ENCODE measurements at regions not wholly inside any gene's neighbourhood (a gene's known extent, or its start where the extent isn't known, plus 50 kb on each side); places are given as distances from the start of the nearest gene placed in this dataset.

- no peak for DNase-seq (ENCODE audit: low read depth)
- TF ChIP-seq CTCF (IDR thresholded peaks at IDR 0.05; ENCODE audit: insufficient read depth, low read length): no peak
- H3K4me3 ChIP-seq (ENCODE audit: low read depth, low read length): no peak overlapping the region
Observed at GRCh38 chr15:98438907-98439306, 209.4 kb upstream of the IGF1R start.

GRCh38 chr15:98439523-98439942 lies 208.8 kb upstream of the IGF1R start:
- H3K4me3 ChIP-seq (ENCODE audit: low read depth, low read length): no peak overlapping the region
- no peak for TF ChIP-seq CTCF (IDR thresholded peaks at IDR 0.05; ENCODE audit: insufficient read depth, low read length)
- no peak for DNase-seq (ENCODE audit: low read depth)

- no peak for DNase-seq (ENCODE audit: low read depth)
- no peak for TF ChIP-seq CTCF (IDR thresholded peaks at IDR 0.05; ENCODE audit: insufficient read depth, low read length)
- no peak overlapping the region for H3K4me3 ChIP-seq (ENCODE audit: low read depth, low read length)
Observed at GRCh38 chr15:98440917-98441316, 207.4 kb upstream of the IGF1R start.

GRCh38 chr15:98441599-98441998 lies 206.7 kb upstream of the IGF1R start:
- H3K4me3 ChIP-seq (ENCODE audit: low read depth, low read length): no peak overlapping the region
- no peak for DNase-seq (ENCODE audit: low read depth)
- no peak for TF ChIP-seq CTCF (IDR thresholded peaks at IDR 0.05; ENCODE audit: insufficient read depth, low read length)

- DNase-seq (ENCODE audit: low read depth): peak; percentile 81
- H3K4me3 ChIP-seq (ENCODE audit: low read depth, low read length): no peak overlapping the region
- TF ChIP-seq CTCF (IDR thresholded peaks at IDR 0.05; ENCODE audit: insufficient read depth, low read length): peak; percentile 85
Observed at GRCh38 chr15:98442379-98442833, 205.9 kb upstream of the IGF1R start.

GRCh38 chr15:98442901-98443300 lies 205.4 kb upstream of the IGF1R start:
- no peak overlapping the region for H3K4me3 ChIP-seq (ENCODE audit: low read depth, low read length)
- DNase-seq (ENCODE audit: low read depth): no peak
- no peak for TF ChIP-seq CTCF (IDR thresholded peaks at IDR 0.05; ENCODE audit: insufficient read depth, low read length)

- no peak overlapping the region for H3K4me3 ChIP-seq (ENCODE audit: low read depth, low read length)
- no peak for DNase-seq (ENCODE audit: low read depth)
- TF ChIP-seq CTCF (IDR thresholded peaks at IDR 0.05; ENCODE audit: insufficient read depth, low read length): no peak
Observed at GRCh38 chr15:98443526-98443925, 204.8 kb upstream of the IGF1R start.
